GM19467 (cell line): ENCODE measurements at regions not wholly inside any gene's neighbourhood (a gene's known extent, or its start where the extent isn't known, plus 50 kb on each side); places are given as distances from the start of the nearest gene placed in this dataset.
"Not testable (repeated sequence)": the region's sequence is repeated elsewhere in the genome, so short reads cannot be mapped to it uniquely, and the experiment has no call there.

ENCODE experiments used
- ATAC-seq: cut with Tn5 transposase; IDR thresholded peaks from one replicate; pipeline ENCODE4 v1.9.1; 2021; ENCODE audit warnings: mild to moderate bottlenecking, moderate library complexity; ENCODE audit not compliant: unreplicated experiment

GRCh38 chr21:6060054-6060681 lies 4461.2 kb upstream of the TPTE start:
- ATAC-seq = not testable (repeated sequence)

- ATAC-seq = not testable (repeated sequence)
Measured at GRCh38 chr21:6066320-6066985, 4454.9 kb upstream of the TPTE start.

- ATAC-seq = not testable (repeated sequence)
Measured at GRCh38 chr21:6068098-6068831, 4453.1 kb upstream of the TPTE start.

GRCh38 chr21:6070213-6070612 lies 4451.2 kb upstream of the TPTE start:
- not testable (repeated sequence) for ATAC-seq

- ATAC-seq = not testable (repeated sequence)
Measured at GRCh38 chr21:6072691-6073090, 4448.7 kb upstream of the TPTE start.

GRCh38 chr21:6073993-6074705 lies 4447.2 kb upstream of the TPTE start:
- ATAC-seq = not testable (repeated sequence)

- not testable (repeated sequence) for ATAC-seq
Measured at GRCh38 chr21:6074935-6075334, 4446.4 kb upstream of the TPTE start.

GRCh38 chr21:6075627-6076208 lies 4445.7 kb upstream of the TPTE start:
- ATAC-seq = not testable (repeated sequence)

GRCh38 chr21:6077358-6077757 lies 4444.0 kb upstream of the TPTE start:
- not testable (repeated sequence) for ATAC-seq

GRCh38 chr21:6078902-6079301 lies 4442.5 kb upstream of the TPTE start:
- ATAC-seq = not testable (repeated sequence)

- ATAC-seq = not testable (repeated sequence)
Measured at GRCh38 chr21:6080941-6081655, 4440.3 kb upstream of the TPTE start.

GRCh38 chr21:6082166-6082565 lies 4439.2 kb upstream of the TPTE start:
- ATAC-seq = not testable (repeated sequence)

GRCh38 chr21:6083574-6084120 lies 4437.7 kb upstream of the TPTE start:
- not testable (repeated sequence) for ATAC-seq

- not testable (repeated sequence) for ATAC-seq
Measured at GRCh38 chr21:6086038-6086437, 4435.3 kb upstream of the TPTE start.

GRCh38 chr21:6087579-6088178 lies 4433.7 kb upstream of the TPTE start:
- not testable (repeated sequence) for ATAC-seq

GRCh38 chr21:6090286-6090908 lies 4431.0 kb upstream of the TPTE start:
- not testable (repeated sequence) for ATAC-seq

- ATAC-seq = not testable (repeated sequence)
Measured at GRCh38 chr21:6091335-6092027, 4429.9 kb upstream of the TPTE start.

GRCh38 chr21:6092401-6092800 lies 4429.0 kb upstream of the TPTE start:
- not testable (repeated sequence) for ATAC-seq
